ENCODE measurements at regions not wholly inside any gene's neighbourhood (a gene's known extent, or its start where the extent isn't known, plus 50 kb on each side); places are given as distances from the start of the nearest gene placed in this dataset.

DNA sequence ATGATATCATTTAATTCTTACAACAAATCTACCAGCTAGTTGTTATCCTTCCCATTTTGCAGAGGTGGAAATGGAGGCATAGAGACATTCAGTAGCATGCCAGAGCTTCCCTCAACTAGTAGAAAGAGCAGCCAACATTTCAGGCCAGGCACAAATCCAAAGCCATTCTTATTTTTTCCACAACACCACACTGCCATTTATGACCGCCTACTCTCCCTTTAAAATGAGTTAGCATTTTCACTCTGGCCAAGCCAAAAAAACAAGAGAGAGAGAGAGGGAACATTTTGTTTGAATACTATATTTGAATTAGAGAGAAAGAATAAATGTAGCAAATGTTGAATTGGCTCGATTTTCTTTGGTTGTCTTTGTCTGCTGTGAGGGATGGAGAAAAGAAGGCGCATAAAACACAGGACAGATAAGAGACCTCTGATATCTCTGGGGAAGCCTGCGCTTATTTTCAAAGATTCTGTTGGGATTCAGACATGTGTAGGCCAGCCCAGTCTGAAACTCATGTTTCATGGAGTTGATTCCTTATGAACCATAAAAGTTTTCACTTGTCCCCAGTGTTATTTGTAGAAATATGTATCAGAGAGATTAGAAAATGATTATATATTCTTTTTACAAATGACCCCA lies 265.7 kb downstream of the RAB28 start:
- Mint-ChIP-seq H3K36me3 (ENCODE audit: low read depth) (peaks cover 6% of the 10 kb centered on the region), H3K9me3 (peaks cover 6% of the 10 kb centered on the region), H3K27me3 (ENCODE audit: low read depth) (no peaks in the 10 kb centered on the region), H3K4me3 (no peak overlapping the region), H3K27ac (ENCODE audit: unreplicated experiment) (no peak overlapping the region), H3K4me1 (no peaks in the 10 kb centered on the region)
- TF ChIP-seq, protein P1, sequence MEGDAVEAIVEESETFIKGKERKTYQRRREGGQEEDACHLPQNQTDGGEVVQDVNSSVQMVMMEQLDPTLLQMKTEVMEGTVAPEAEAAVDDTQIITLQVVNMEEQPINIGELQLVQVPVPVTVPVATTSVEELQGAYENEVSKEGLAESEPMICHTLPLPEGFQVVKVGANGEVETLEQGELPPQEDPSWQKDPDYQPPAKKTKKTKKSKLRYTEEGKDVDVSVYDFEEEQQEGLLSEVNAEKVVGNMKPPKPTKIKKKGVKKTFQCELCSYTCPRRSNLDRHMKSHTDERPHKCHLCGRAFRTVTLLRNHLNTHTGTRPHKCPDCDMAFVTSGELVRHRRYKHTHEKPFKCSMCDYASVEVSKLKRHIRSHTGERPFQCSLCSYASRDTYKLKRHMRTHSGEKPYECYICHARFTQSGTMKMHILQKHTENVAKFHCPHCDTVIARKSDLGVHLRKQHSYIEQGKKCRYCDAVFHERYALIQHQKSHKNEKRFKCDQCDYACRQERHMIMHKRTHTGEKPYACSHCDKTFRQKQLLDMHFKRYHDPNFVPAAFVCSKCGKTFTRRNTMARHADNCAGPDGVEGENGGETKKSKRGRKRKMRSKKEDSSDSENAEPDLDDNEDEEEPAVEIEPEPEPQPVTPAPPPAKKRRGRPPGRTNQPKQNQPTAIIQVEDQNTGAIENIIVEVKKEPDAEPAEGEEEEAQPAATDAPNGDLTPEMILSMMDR (conservative IDR thresholded peaks at IDR 0.05) = no peak
- no peak for DNase-seq (ENCODE audit: low read depth, low spot score)

- no peak overlapping the region for H3K27ac Mint-ChIP-seq (ENCODE audit: unreplicated experiment)
- H3K4me1 Mint-ChIP-seq = no peaks in the 10 kb centered on the region
- H3K27me3 Mint-ChIP-seq (ENCODE audit: low read depth) = no peaks in the 10 kb centered on the region
- H3K9me3 Mint-ChIP-seq = peaks cover 6% of the 10 kb centered on the region
- no peak overlapping the region for H3K4me3 Mint-ChIP-seq
- TF ChIP-seq, protein P1 (conservative IDR thresholded peaks at IDR 0.05) = no peak
- DNase-seq (ENCODE audit: low read depth, low spot score) = no peak
- peaks cover 6% of the 10 kb centered on the region for H3K36me3 Mint-ChIP-seq (ENCODE audit: low read depth)
These were observed 268.6 kb downstream of the RAB28 start for GRCh38 chr4:13215560-13215959.

- peaks cover 6% of the 10 kb centered on the region for H3K36me3 Mint-ChIP-seq (ENCODE audit: low read depth)
- peaks cover 6% of the 10 kb centered on the region for H3K9me3 Mint-ChIP-seq
- no peak overlapping the region for H3K4me3 Mint-ChIP-seq
- no peak overlapping the region for H3K27ac Mint-ChIP-seq (ENCODE audit: unreplicated experiment)
- DNase-seq (ENCODE audit: low read depth, low spot score) = no peak
- TF ChIP-seq, protein P1 (conservative IDR thresholded peaks at IDR 0.05) = no peak
- no peaks in the 10 kb centered on the region for H3K27me3 Mint-ChIP-seq (ENCODE audit: low read depth)
- H3K4me1 Mint-ChIP-seq = no peaks in the 10 kb centered on the region
These were observed 271.2 kb downstream of the RAB28 start for GRCh38 chr4:13212936-13213335.

DNA sequence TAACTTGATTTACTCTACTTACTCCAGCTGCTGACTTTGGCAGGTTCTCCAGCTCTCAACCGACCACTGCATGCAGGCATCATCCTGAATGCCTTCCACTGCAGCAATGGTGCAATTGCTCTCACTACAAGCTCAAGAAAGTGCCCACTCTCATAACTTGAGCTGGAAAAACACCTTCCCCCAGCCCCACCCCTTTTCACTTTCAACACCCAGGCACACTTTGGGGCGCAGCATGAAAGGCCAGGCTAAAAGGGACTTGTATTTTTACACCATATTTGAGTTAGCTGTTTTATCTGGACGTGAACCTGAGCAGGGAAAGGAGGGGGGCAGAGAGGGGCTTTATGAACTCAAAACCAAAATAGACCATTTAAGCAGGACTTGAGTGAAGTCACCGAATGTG lies 274.5 kb downstream of the RAB28 start:
- no peak for DNase-seq (ENCODE audit: low read depth, low spot score)
- no peaks in the 10 kb centered on the region for H3K9me3 Mint-ChIP-seq
- H3K27ac Mint-ChIP-seq (ENCODE audit: unreplicated experiment) = no peak overlapping the region
- H3K4me3 Mint-ChIP-seq = no peak overlapping the region
- H3K27me3 Mint-ChIP-seq (ENCODE audit: low read depth) = no peaks in the 10 kb centered on the region
- no peaks in the 10 kb centered on the region for H3K36me3 Mint-ChIP-seq (ENCODE audit: low read depth)
- no peaks in the 10 kb centered on the region for H3K4me1 Mint-ChIP-seq
- TF ChIP-seq, protein P1 (conservative IDR thresholded peaks at IDR 0.05) = no peak

DNA sequence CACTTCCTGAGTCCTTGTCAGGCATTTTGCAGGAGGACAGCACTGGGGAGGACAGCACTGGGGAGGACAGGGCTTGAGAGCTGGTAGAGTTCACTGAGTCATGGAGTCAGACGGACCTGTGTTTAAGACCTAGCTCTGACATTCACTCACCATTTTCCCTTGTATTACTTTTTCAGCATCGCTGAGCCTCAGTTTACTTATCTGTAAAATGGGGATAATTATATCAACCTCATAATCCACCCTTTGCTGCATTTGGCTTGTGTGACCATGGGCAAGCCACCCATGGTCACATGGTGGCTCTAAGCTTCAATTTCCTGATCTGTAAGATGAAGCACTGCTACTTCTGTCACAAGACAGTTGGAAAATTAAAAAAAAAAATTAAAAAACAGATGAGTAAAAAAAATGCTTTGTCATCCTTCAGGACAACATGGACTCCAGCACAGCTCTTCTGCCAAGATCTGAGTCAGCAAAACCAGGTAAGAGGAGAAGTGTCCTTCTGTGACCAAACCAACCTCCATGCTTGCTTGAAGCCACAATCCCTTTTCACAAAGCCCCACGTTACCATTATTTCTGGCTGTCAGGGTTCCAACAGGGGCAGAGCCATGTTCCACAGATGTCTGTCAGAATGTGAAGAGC lies 275.5 kb downstream of the RAB28 start:
- Mint-ChIP-seq H3K27me3 (ENCODE audit: low read depth) (no peaks in the 10 kb centered on the region), H3K9me3 (no peaks in the 10 kb centered on the region), H3K4me1 (no peaks in the 10 kb centered on the region), H3K36me3 (ENCODE audit: low read depth) (no peaks in the 10 kb centered on the region), H3K4me3 (no peak overlapping the region), H3K27ac (ENCODE audit: unreplicated experiment) (peak overlapping the region; percentile 17)
- TF ChIP-seq, protein P1 (conservative IDR thresholded peaks at IDR 0.05) = no peak
- no peak for DNase-seq (ENCODE audit: low read depth, low spot score)

Data from neural crest cell (in vitro differentiated cells).